ENCODE measurements at regions not wholly inside any gene's neighbourhood (a gene's known extent, or its start where the extent isn't known, plus 50 kb on each side); places are given as distances from the start of the nearest gene placed in this dataset.

DNA sequence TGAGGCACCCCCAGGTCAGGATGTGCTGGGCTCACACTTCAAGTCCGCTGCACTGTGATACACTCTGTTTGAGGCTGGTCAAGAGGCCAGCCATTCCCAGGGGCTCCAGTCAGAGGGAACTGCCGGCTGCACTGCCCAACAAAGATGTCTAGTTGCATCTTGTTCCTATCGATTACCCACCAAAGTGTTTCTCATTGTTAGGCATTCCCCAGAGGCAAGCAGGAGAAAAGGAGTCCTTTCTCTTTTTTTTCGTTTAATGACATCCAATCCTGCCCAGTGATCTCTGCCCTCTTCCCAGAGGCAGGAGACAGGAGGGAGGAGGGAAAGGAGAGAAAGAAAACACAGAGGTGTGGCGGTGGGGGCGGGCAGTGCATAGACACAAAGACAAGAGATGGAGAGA, 150.4 kb downstream of the OMA1 start:
- ATAC-seq = peak; percentile 13
- TF ChIP-seq TCF4 (CRISPR knock-in tag; IDR thresholded peaks at IDR 0.05; ENCODE audit: borderline replicate concordance) = no peak
- TF ChIP-seq ZNF8 (CRISPR knock-in tag; IDR thresholded peaks at IDR 0.05) = no peak
- TF ChIP-seq, protein P1, sequence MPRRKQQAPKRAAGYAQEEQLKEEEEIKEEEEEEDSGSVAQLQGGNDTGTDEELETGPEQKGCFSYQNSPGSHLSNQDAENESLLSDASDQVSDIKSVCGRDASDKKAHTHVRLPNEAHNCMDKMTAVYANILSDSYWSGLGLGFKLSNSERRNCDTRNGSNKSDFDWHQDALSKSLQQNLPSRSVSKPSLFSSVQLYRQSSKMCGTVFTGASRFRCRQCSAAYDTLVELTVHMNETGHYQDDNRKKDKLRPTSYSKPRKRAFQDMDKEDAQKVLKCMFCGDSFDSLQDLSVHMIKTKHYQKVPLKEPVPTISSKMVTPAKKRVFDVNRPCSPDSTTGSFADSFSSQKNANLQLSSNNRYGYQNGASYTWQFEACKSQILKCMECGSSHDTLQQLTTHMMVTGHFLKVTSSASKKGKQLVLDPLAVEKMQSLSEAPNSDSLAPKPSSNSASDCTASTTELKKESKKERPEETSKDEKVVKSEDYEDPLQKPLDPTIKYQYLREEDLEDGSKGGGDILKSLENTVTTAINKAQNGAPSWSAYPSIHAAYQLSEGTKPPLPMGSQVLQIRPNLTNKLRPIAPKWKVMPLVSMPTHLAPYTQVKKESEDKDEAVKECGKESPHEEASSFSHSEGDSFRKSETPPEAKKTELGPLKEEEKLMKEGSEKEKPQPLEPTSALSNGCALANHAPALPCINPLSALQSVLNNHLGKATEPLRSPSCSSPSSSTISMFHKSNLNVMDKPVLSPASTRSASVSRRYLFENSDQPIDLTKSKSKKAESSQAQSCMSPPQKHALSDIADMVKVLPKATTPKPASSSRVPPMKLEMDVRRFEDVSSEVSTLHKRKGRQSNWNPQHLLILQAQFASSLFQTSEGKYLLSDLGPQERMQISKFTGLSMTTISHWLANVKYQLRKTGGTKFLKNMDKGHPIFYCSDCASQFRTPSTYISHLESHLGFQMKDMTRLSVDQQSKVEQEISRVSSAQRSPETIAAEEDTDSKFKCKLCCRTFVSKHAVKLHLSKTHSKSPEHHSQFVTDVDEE (CRISPR knock-in tag; IDR thresholded peaks at IDR 0.05) = no peak
- no peak for TF ChIP-seq ESRRG (CRISPR knock-in tag; IDR thresholded peaks at IDR 0.05)

DNA sequence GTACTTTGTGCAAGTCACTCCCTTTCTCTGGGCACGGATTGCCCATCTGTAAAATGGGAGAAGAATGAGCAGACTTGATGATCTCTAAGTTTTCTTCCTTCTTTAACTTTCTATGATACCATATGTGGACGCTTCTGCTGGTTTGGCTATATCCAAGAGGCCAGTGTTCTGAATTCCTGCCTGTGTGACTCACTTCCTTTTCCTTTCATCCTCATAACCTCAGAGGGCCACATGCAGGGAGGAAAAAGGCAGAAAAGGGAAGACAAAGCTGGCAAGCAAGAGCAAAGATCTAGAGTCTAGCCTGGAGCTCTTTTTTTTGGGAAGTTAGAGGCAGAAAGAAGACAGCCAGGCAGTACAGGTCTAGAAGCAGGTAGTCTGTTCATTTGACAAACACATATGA, 151.2 kb downstream of the OMA1 start:
- ATAC-seq = peak; percentile 95
- TF ChIP-seq RARB (CRISPR knock-in tag; IDR thresholded peaks at IDR 0.05) = no peak
- TF ChIP-seq ZFP3 (CRISPR knock-in tag; IDR thresholded peaks at IDR 0.05) = no peak
- TF ChIP-seq ESRRG (CRISPR knock-in tag; IDR thresholded peaks at IDR 0.05) = no peak
- no peak for TF ChIP-seq ARNTL (CRISPR knock-in tag; IDR thresholded peaks at IDR 0.05; ENCODE audit: borderline replicate concordance, low read depth)
- TF ChIP-seq, protein P2, sequence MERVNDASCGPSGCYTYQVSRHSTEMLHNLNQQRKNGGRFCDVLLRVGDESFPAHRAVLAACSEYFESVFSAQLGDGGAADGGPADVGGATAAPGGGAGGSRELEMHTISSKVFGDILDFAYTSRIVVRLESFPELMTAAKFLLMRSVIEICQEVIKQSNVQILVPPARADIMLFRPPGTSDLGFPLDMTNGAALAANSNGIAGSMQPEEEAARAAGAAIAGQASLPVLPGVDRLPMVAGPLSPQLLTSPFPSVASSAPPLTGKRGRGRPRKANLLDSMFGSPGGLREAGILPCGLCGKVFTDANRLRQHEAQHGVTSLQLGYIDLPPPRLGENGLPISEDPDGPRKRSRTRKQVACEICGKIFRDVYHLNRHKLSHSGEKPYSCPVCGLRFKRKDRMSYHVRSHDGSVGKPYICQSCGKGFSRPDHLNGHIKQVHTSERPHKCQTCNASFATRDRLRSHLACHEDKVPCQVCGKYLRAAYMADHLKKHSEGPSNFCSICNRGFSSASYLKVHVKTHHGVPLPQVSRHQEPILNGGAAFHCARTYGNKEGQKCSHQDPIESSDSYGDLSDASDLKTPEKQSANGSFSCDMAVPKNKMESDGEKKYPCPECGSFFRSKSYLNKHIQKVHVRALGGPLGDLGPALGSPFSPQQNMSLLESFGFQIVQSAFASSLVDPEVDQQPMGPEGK (CRISPR knock-in tag; IDR thresholded peaks at IDR 0.05; ENCODE audit: borderline replicate concordance) = no peak
- TF ChIP-seq GLIS3 (CRISPR knock-in tag; IDR thresholded peaks at IDR 0.05) = no peak
- TF ChIP-seq PPARA (CRISPR knock-in tag; IDR thresholded peaks at IDR 0.05; ENCODE audit: borderline replicate concordance) = no peak
- TF ChIP-seq, protein P1 (CRISPR knock-in tag; IDR thresholded peaks at IDR 0.05) = no peak
- TF ChIP-seq ZC3H10 (CRISPR knock-in tag; IDR thresholded peaks at IDR 0.05) = no peak
- TF ChIP-seq, protein P3, sequence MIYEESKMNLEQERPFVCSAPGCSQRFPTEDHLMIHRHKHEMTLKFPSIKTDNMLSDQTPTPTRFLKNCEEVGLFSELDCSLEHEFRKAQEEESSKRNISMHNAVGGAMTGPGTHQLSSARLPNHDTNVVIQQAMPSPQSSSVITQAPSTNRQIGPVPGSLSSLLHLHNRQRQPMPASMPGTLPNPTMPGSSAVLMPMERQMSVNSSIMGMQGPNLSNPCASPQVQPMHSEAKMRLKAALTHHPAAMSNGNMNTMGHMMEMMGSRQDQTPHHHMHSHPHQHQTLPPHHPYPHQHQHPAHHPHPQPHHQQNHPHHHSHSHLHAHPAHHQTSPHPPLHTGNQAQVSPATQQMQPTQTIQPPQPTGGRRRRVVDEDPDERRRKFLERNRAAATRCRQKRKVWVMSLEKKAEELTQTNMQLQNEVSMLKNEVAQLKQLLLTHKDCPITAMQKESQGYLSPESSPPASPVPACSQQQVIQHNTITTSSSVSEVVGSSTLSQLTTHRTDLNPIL (CRISPR knock-in tag; IDR thresholded peaks at IDR 0.05; ENCODE audit: low read depth) = no peak
- TF ChIP-seq ISL1 (CRISPR knock-in tag; IDR thresholded peaks at IDR 0.05) = no peak
- no peak for TF ChIP-seq TCF4 (CRISPR knock-in tag; IDR thresholded peaks at IDR 0.05; ENCODE audit: borderline replicate concordance)
- no peak for TF ChIP-seq SNAI2 (CRISPR knock-in tag; IDR thresholded peaks at IDR 0.05)
- TF ChIP-seq BACH2 (CRISPR knock-in tag; IDR thresholded peaks at IDR 0.05; ENCODE audit: borderline replicate concordance) = no peak
- TF ChIP-seq, protein P4, sequence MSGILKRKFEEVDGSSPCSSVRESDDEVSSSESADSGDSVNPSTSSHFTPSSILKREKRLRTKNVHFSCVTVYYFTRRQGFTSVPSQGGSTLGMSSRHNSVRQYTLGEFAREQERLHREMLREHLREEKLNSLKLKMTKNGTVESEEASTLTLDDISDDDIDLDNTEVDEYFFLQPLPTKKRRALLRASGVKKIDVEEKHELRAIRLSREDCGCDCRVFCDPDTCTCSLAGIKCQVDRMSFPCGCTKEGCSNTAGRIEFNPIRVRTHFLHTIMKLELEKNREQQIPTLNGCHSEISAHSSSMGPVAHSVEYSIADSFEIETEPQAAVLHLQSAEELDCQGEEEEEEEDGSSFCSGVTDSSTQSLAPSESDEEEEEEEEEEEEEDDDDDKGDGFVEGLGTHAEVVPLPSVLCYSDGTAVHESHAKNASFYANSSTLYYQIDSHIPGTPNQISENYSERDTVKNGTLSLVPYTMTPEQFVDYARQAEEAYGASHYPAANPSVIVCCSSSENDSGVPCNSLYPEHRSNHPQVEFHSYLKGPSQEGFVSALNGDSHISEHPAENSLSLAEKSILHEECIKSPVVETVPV (CRISPR knock-in tag; IDR thresholded peaks at IDR 0.05) = no peak
- no peak for TF ChIP-seq CSDC2 (CRISPR knock-in tag; IDR thresholded peaks at IDR 0.05)
- TF ChIP-seq ZNF565 (CRISPR knock-in tag; conservative IDR thresholded peaks at IDR 0.05; ENCODE audit: low read depth) = no peak

DNA sequence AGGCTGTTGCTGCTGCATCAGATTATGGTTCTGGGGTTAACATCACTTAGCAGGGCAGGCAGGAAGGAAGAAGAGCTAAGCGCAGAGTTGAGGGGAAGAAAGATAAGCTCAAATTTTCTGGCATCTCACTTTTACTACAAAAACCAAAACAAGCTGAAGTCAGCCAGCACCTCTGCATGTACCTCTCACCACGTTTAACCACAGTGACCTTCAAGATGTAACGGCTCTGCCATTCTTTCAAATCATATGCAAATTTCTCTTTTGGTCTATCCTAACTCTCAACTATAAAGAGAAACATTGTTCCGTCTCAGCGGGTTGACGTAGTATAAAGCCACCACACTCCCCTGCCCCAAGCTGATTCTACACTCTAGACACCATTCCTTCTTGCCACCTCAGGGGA, 154.4 kb downstream of the OMA1 start:
- ATAC-seq = no peak

More for the DNA sequence above, 154.4 kb downstream of the OMA1 start:
- TF ChIP-seq, protein P1 (CRISPR knock-in tag; IDR thresholded peaks at IDR 0.05) = no peak
- TF ChIP-seq, protein P2 (CRISPR knock-in tag; IDR thresholded peaks at IDR 0.05; ENCODE audit: borderline replicate concordance) = no peak
- TF ChIP-seq ZFP30 (CRISPR knock-in tag; IDR thresholded peaks at IDR 0.05) = no peak
- TF ChIP-seq, protein P4 (CRISPR knock-in tag; IDR thresholded peaks at IDR 0.05) = no peak
- TF ChIP-seq ISL1 (CRISPR knock-in tag; IDR thresholded peaks at IDR 0.05) = no peak
- TF ChIP-seq, protein P3 (CRISPR knock-in tag; IDR thresholded peaks at IDR 0.05; ENCODE audit: low read depth) = no peak
